Frontal cortex (tissue), 3 donors: ENCODE measurements at regions not wholly inside any gene's neighbourhood (a gene's known extent, or its start where the extent isn't known, plus 50 kb on each side); places are given as distances from the start of the nearest gene placed in this dataset.
"Not testable (repeated sequence)": the region's sequence is repeated elsewhere in the genome, so short reads cannot be mapped to it uniquely, and the experiment has no call there.

Source experiments
- DNase-seq, 2 donors: peaks; one replicate each; pipeline ENCODE4 v3.0.0; 2012; ENCODE audit warnings: low spot score in 2 of 2
- FAIRE-seq: peaks from 2 replicates; lab custom pipeline; 2012; peaks lifted over from hg19 to GRCh38; lab: Jason Lieb, UNC
- donor health status: control.
- donor health status: control.
- donor health status: control.

DNA sequence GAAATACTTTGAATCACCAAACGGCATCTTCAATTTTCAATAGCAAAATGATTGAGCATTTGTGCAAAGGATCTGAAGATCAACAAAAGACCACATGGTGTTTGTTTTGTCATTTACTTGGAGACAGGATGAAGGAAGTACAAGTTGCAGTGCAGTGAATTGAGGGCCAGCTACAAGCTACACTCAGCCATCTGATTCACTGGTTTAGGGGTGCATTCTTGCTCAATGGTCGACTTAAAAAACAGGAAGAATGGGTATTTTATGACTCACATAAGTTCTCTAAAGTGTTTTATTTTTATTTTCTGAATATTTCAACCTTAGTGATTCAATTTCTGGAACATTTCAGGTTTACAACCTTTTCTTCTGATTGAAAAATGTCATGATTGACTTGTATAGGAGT is 412.1 kb upstream of the ADAMTSL1 start:
- DNase-seq (no peak), FAIRE-seq (no peak)

DNA sequence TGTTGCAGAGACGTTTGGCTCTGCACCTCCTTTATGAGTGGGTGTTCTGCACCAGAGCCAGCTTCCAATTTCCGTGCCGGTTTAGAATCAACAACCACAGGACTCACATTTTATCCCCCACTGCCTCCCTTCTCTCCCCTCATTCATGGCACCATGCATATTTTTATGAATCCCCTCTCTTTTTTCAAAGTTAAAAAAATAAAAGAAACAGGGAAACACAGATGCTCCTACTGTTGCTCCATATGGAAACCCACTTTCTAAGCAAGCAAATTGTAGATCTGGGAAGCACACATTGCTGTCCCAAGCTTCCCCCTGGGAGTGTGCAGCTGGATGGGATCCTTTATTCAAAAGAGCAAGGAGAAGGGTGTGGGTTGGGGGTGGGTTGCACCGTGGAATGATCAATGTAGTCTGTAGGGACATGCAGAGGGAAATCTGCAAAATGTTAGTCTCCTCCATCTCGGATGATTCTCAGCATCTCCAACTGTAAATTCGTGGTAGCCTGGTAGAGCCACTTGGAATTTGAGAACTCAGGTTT is 410.0 kb upstream of the ADAMTSL1 start:
- no peak for DNase-seq
- no peak for FAIRE-seq

- not testable (repeated sequence) for DNase-seq, FAIRE-seq
Measured at GRCh38 chr9:18066608-18067007, 407.3 kb upstream of the ADAMTSL1 start.

DNA sequence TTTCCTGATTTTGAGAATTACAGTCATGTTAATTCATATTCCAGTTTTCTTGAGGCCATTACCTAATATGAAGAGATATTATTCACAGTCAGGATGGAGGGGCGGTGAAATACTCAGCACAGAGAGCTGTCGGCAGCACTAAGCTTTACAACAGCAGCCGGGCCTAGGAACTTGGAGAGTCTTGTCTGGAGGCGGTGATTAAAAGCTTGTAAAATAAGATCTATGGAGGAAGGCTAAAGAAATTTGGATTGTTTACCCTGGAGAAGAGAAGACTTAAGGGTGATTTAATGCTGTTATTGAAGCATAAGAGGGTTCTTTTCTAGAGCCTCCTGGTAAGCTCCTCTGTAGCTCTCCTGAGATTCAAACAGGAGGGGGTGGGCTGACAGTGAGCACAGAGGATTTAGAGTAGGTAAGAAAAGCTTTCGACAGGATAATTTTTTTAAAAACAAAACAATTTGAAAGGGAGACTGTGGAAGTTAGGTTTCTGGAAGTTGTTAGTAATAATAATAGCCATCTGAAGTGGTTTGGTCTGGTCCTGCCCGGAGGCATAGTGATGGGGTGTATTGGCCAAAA is 406.3 kb upstream of the ADAMTSL1 start:
- FAIRE-seq (no peak), DNase-seq (no peak)

DNA sequence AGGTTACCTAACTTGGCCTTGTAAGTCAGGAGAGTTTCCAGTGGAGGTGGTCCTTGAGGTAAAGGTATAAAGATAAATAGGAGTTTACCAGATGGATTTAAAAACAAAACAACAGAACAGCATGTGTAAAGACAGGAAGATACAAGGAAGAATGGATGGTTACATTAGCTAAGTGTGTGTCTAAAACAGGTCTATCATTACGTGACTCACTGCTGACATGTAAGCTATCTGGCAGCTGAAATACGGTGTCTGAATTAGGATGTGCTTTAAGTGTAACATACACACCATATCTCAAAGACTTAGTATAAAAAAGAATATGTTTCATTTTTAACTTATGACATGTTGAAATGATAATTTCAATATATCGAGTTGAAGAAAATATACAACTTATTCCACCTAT is 405.1 kb upstream of the ADAMTSL1 start:
- DNase-seq (no peak), FAIRE-seq (no peak)

DNA sequence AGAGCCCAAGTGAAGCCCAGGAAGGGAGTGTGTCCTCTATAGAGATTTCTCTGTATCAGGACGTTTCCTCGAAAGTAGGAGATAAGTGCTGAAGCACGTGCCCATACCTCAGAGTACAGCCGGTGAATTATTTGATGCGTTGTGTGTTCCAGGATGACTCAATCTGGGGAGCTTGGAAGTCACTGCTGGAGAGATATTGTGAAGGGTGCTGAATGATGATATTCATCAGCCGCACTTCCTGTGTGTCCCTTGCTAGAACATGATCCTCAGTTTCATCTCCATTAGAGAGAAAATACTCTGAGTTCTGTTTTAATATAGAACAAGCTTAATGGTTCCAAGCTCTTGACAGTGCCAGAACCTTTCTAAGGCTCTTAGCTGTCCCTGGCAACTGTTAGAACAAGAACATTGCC is 402.3 kb upstream of the ADAMTSL1 start:
- no peak for DNase-seq
- FAIRE-seq: no peak

DNA sequence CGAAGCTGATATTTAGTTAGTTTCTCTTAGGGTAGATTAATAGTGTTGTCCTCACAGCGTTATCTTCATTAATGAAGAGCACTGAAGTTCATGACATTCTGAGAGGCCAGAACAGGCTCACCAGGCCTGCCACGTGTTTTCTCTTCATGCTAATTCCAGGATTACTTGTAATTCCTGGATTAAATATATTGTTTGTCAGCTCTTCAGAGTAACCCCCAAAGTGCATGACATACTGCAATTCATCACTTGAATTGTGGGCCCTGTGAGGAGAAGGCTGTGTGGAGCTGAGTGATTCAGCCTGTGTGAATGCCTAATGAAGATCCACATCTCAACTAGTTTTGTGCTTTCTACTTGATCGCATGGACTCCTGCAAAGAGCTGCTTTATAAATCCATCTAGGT is 401.0 kb upstream of the ADAMTSL1 start:
- FAIRE-seq (no peak), DNase-seq (no peak)

- DNase-seq: no peak
- FAIRE-seq: no peak
Measured at GRCh38 chr9:18074041-18074440, 399.9 kb upstream of the ADAMTSL1 start.

GRCh38 chr9:18075253-18075952 is 398.6 kb upstream of the ADAMTSL1 start:
- no peak for DNase-seq
- no peak for FAIRE-seq

DNA sequence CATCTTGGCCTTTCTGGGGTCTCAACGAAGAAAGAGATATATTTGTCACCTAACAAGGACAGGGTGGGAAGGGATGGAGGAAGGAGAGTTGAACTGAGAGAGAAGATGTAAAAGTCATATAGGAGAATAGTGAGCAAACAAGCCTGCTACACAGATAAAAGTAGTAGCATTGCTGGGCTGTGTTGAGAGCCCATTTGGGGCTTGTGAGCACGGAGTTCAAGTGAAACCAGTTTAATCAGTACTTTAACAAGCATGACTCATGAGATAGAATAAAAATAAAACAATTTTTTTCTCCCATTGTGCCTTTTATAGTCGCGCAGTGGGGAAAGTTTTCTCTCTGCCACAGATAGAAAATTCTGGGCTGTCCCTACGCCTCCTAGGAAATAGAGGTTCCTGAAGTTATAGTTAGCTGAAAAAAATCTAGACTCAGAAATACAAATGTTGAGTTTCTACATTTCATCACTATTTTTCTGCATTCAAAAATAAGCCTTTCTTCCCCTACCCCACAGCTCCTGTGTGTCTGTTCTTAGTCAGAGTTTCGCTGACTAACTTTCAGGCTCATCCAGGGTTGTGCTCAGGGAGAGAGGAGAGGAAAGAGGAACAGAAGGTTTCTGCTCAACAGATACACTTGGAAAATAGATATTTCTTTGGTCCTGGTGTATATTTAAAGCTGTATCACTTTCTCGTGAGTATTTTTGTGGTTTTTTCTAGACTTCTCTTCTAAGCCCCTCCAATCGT is 395.8 kb upstream of the ADAMTSL1 start:
- no peak for DNase-seq
- no peak for FAIRE-seq

GRCh38 chr9:18092138-18092537 is 381.8 kb upstream of the ADAMTSL1 start:
- no peak for FAIRE-seq
- no peak for DNase-seq

DNA sequence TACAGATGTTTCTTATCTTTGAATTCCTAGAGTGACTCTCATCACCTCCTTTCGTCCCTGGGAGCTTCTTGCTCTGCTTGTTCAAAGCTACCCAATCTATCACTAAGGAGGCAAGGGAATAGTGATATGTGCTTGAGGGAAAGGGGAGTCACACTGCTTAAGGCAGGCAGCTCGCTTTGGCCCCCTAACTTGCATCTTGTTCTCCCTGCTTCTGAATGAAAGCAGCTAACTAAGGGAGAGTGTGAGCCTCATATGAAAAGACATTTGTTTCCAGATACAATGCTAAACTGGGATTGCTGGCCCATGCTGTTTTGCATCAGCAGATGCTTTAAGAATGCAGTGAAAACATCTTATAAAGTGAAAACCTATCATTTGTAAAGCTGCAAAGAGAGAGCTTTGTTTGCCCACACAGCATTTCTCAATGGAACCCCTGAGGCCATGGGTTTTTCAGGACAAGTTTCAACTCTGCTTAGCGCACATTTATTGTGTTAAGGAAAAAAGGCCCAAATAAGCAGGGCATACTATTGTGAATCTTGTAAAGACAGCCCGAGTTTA is 367.9 kb upstream of the ADAMTSL1 start:
- DNase-seq (no peak), FAIRE-seq (no peak)

GRCh38 chr9:18109675-18110074 is 364.3 kb upstream of the ADAMTSL1 start:
- no peak for DNase-seq
- FAIRE-seq: no peak

- FAIRE-seq (no peak), DNase-seq (no peak)
Measured at GRCh38 chr9:18111146-18111545, 362.8 kb upstream of the ADAMTSL1 start.

DNA sequence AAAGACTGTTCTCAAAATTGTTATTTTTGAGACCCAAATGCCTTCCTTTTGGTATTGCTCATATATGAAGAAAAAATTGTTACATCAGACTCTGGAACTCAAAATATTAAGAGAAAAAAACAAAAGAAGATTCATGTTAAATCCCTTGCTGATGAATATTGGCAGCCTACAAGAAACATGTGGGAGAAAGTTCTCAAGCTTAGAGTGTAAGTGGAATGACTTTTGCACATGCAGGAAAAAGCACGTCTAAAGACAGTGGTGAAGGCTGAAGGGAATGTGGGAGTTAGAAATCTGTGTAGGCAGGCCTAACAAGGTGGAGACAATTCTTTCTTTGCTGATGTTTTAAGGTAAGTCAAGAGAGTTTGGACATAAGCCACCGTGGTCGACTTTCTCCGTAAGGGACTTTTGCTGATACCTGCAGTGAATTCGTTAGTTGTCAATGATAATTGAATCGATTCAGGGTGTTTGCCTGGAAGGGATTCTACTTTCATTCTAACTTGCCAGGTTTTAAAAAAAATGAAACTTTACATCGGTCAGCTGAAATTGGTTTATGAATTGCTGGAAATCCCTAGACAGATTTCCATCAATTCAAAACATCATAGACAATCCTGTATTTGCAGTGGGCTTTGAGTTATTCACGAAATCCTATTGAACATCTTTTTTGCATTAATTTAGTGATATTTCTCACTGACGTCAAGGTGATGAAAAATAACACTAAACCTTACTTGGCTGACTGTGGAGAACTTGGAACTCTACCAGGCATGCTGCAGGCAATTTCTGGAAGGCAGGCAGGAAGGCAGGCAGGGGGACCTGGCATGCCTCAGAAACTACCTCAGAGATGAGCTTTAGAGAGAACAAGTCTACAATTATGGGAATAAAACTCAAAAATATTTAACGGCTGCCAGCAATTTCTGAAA is 359.1 kb upstream of the ADAMTSL1 start:
- no peak for FAIRE-seq

DNA sequence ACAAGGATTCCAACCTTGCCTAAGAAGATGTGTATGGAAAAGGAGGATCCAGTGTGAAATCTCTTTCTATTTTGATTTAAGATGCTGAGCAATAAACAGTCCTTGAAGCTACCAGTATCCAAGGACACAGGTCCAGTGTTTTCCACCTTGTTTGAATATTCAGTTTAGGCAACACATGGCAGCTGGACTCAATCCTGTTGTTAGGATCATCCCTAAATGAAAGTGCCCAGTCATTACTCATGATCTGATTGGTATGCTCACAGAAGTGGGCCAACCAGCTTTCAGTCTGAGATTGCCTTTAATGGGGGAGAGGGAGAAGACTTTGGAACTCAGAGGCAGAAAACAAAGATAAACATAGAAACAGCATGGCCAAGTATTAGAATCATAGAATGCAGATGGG is 355.7 kb upstream of the ADAMTSL1 start:
- FAIRE-seq (no peak), DNase-seq (no peak)

More for the DNA sequence above, 359.1 kb upstream of the ADAMTSL1 start:
- no peak for DNase-seq

GRCh38 chr9:18122171-18122570 is 351.8 kb upstream of the ADAMTSL1 start:
- FAIRE-seq (no peak), DNase-seq (no peak)

- FAIRE-seq: no peak
Measured at GRCh38 chr9:18124760-18125159, 349.2 kb upstream of the ADAMTSL1 start.

GRCh38 chr9:18126831-18127498 is 347.0 kb upstream of the ADAMTSL1 start:
- FAIRE-seq: no peak
- DNase-seq: no peak

More at GRCh38 chr9:18124760-18125159, 349.2 kb upstream of the ADAMTSL1 start:
- DNase-seq: no peak
